HG03139 (cell line): ENCODE measurements at regions not wholly inside any gene's neighbourhood (a gene's known extent, or its start where the extent isn't known, plus 50 kb on each side); places are given as distances from the start of the nearest gene placed in this dataset.

Experiments
- ATAC-seq: cut with Tn5 transposase; IDR thresholded peaks from one replicate; pipeline ENCODE4 v1.9.1; 2021; ENCODE audit not compliant: unreplicated experiment

DNA sequence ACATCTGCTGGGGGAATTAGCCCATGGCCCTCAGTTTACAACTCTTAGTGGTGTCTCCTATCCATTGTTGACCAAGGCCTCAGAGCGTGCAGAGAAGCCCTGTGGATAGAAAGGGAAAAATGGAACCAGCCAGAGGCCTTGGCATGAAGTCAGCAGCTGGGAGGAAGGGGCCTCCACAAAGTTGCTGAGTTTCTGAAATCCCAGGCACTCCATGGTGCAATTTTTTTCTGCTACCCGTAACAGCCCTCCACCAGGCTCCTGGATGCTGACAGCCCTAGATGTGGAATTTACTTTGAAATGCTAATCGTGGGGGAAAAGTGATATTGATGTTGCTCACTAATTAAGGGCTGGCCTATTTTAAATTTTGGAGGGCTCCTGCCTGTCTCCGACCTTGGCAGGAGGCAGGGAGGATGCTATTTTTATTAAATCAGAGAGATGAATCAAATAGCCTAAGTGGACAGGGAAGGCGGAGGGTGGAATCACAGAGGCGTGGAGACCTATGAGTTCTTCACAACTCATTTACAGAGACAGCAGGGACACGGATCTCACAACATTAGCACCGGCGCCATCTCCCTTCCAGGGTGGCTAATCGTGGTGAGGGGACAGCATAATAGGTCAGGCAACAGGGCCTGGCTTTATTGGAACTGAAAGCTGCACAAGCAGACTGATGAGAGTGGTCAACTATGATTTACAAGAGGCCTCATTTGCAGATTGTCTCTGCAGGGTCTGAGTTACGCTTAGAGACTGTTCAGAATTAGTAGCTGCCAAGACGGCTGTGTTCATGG, 99.8 kb upstream of the WSCD2 start:
- no peak for ATAC-seq

DNA sequence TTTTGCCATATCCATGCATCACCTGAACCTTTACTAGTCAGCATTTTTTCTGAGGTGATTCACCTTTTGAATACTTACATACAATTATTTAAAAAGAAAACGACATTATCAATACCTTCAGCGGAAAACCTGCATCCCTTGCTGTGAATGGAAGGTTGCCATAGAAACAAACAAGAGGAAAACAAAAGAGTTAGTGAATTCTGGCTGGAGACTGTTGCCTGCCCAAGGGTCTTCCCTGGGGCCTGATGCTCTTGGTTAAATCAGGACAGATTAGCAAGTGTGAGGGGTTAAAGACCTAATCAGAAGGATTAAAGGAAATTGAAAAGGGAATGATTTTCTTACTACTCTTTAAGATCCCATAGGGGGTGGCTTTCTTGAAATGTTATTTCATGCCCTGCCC, 96.0 kb upstream of the WSCD2 start:
- ATAC-seq, result no peak

DNA sequence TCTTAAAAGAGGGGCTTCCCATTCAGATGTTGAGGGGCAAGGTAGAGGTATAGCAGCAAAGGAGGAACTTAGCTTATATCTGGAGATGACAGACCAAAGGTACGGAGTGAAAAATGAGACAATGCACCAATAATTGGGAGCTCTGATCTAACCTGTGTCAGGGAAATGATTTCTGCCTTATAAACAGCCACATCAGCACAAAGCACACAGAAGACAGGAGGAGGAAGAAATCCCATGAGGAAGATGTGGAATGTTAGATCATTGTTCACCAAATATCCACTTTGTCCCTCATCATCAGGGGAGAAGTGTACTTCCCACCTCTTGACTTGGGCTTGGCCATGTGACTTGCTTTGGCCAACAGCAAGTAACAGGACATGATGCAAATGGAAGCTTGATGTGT, 93.7 kb upstream of the WSCD2 start:
- no peak for ATAC-seq

DNA sequence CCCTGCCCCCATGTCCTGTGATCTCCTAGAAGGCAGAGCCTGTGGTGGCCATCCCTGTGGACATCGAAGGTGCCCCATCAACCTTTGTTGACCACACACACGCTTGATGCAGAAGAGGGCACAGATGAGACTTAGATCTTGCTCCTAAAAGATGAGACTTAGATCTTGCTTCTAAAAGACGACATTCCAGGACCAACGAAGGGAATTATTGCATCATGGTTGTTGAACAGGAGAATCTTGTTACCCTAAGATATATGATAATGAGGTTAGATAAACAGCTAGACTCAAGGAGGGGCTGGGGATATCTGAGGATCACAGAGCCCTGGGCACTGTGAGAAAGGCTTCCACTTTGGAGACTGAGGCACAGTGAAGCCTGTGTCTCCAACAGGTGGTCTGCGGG, 91.1 kb upstream of the WSCD2 start:
- ATAC-seq, result no peak

DNA sequence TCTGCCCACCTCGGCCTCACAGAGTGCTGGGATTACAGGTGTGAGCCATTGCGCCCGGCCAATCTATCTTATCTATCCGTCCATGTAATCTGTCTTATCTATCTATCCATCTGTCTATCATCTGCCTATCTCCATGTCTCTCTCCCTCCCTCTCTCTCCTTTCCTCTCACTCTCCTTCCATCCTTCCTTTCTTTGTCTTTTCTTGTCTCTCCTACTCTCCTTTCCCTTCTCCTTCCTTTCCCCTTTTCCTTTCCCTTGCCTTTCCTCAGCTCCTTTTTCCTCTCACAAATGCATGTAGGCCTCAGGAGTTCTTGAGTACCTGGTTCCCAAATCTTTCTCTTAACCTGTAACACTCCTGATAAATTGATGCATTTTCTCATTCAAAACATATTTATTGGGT, 89.3 kb upstream of the WSCD2 start:
- no peak for ATAC-seq

DNA sequence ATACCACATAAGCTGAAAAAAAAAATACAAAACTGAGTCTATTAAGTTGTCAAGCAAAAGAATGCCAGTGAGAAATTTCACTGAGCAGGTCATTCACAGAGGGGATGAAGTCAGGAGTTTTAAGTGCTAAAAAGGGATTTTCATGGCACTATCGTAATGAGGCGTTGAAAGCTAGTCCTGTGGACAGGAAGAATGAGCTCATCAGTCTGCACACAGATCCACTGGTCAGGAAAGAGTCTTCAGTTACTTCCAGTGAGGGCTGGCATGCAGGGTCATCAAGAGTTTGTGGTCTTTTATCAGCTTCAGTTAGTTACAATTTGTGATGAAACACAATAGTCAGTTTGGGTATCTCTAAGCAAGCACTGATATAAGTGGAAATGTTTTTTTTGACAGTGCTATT, 88.1 kb upstream of the WSCD2 start:
- no peak for ATAC-seq

DNA sequence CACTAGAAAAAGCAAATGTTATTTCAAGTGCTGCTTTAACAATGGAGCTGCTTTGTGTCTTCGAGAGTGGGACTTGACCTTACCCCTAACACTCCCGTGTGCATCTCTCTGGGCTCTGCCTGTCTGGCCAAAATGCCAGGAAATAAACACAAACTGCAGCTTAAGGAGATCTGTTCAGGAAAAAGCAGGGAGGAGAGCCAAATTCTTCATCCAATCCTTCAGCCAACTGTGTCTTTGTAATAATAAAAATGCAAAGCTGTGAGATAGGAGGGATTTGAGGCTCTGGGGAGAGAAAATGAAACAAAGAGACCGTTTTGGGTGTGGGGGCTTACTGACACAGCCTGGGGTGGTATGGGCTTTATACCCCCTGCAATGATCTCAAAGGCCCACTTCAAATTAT, 85.8 kb upstream of the WSCD2 start:
- no peak for ATAC-seq

DNA sequence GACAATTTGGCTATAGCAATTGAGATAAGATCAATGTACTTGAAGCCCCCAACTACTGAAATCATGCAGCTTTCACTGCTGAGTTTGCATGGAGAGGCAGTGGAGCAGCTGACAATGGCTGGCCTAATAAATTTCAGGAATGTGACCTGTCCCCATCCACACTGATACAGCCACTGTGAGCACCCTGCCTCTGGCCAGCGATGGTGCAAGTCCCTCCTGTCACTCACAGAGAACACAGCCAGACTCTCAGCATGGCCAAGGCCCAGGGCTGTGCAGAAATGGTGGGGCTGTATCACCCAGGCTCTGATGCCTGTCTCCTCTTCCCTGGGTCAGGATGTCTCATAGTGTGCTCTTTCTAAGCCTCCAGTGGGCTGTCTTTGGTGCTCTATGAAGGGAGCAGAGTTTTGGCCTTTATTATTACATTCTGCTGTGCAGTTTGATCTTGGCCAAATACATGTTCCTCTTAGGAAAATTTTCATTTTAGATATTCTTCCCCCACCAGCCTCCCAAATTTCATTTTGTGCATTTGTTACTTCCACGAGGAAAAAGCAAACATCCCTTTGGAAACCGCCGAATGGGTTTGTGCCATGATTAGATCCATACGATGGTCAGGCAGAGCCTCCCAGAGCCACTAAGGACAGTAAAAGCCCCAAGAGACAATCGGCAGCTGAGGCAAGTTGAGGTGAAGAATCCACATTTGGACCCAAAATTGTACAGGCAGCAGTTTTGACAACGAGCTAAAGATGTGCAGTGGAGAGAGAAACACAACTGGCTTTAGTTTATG, 85.1 kb upstream of the WSCD2 start:
- ATAC-seq, result no peak

DNA sequence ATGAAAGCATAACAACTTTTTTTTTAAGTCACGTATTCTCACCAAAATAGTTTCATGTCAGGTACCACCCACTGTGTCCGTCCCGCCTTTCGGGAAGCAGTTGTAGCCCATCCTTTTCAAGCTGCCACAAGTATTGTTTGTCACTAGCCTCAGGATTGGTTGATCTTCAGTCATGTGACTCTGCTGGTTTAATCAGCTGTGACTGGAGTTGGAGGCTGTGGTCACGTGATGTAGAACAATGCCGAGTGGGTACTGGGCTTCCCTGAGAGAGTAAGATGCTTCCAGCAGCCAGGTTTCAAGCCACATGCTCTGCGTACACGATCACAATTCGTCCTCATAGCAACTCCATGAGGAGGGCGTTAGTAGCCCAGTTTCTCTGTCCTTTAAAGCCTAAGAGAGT, 83.0 kb upstream of the WSCD2 start:
- ATAC-seq, result no peak

DNA sequence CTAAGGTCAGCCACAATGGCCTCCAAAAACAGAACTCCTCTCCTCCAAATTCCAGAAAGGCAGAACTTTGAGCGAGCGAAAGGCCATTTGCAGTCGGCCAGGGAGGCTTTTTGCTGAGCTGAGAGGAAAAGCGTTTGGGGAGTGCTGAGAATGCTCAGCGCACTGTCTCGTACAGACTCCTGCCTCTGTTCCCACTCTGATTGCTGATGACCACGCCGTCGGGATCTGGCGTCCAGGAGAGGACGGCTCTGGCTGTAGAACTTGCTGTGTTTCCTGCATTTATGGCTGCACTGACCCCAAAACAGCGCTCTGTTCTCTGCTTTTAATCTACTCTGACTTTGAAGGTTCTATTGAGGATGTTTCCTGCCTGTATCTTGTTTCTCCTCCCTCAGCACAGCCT, 82.4 kb upstream of the WSCD2 start:
- no peak for ATAC-seq

DNA sequence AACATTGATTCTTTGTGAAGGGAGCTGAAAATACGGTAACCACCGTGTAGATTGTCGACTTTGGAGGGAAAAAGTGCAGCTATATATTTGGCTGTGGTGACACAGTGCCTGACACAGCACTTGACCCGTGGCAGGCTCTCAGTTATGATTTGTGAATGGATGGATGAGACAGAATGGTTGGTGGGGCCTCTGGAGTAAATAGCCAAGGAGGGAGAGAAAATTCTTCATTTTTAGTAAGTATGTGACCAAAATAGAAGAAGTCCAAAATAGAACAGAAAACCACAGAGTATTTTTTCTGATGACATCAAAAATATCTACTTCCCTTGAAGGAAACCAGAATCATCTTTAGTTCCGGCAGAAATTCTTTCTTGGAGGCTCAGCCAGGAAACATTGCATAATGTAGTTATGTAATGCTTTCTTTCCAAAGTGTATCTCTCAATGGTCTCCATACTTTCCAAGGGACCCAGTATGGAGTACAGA, 82.0 kb upstream of the WSCD2 start:
- no peak for ATAC-seq

DNA sequence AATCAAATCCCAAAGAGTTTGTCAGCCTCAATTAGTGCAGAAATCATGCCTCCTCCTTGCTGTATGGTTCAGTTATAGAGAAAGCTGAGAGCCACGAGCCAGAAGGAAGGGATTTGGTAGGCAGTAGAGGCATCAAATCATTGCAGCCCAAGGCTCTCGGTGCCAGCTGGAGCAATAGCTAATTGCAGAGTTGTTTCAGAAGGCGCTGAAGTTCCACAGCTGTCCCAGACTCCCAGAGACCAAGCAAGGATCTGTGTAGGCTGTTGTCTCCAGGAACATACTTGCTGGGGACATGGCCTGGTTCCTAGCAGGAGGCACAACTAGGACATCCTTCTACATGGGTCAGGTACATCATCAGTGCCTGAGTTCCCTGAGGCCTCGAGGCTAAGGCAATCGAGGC, 80.4 kb upstream of the WSCD2 start:
- ATAC-seq, result no peak

DNA sequence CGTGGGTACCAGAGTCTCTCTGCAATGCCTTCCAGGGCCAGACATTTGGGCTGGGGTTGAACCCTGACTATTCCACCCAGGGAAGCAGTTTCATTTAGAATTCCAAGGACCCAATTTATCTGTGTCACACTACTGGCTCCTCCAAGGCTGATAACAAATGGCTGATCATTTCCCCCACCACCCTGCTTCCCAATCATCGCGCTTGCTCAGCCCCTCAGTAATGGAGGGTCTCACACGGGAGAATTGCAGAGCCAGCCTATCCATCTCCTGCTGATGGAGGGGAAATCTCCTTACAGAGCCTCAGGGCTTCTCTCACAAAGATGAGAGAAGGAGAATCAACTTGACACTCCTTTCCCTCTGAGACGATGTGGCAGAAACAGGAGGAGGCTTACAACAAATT, 78.4 kb upstream of the WSCD2 start:
- ATAC-seq, result no peak

DNA sequence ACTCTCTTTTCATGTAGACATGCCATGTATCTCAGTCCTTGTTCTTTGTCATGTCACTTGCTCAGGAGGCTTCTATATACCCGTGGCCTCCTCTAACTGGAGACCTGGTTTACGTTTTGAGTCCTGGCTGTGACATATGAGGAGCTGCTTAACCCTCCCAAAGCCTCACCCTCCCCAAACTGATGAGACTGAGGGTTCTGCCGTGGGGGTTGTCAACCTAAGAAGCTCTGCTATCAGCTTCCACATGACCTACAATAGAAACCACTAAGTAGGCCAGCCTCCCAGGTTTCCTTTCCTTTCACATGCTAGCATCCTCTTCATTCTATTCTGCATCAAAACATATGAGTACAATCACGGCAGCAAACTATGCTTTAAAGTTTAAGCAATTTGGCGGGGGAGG, 76.8 kb upstream of the WSCD2 start:
- ATAC-seq, result no peak

DNA sequence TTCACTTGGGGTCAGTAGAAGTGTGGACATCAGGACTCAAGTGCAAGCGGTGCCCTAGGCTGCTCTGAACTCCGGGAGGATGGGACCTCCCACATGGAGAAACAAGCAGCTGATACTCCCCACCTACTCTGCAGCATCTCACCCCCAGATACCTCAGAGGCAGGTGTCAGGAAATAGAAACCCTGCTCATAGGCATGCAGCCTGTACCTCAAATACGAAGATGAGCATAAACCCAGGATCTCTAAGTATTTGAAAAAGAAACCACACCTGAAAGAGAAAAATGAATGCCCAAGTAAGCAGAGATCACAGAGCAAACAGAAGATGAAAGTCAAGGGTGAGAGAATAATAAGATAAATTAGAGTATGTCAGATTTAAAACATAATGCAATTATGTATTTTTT, 75.6 kb upstream of the WSCD2 start:
- ATAC-seq, result no peak

DNA sequence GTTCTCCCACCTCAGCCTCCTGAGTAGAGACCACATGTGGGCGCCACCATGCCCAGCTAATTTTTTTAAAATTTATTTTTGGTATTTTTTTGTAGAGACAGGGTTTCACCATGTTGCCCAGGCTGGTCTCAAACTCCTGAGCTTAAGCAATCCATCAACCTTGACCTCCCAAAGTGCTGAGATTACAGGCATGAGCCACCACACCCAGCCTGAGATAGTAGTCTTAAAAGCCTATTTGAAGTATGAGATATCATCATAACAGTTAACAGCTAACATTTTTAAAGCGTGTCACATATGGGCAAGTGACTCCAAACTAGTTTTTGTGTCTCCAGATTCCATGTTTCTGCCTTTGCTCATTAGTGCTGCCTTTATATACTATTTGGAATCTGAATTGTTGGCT, 74.6 kb upstream of the WSCD2 start:
- ATAC-seq, result no peak

DNA sequence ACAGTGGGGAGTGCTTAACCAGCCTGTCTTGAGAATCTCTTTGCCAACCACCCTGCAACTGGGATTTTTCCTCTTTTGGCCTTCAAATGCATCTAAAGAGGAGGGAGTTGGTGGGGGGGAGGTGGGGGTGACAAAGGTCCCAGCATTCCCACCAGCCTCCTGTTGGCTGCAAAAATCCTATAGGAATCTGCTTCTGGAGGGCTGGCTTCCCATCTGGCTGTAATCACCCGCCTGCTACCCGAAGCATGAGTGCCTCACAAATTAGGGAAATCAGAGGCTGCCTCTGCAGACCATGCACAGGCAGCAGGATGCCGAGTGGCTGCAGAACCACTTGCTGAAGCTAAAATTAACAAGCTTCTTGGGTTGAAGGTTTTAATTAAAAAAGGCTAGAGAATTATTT, 73.9 kb upstream of the WSCD2 start:
- ATAC-seq, result no peak

DNA sequence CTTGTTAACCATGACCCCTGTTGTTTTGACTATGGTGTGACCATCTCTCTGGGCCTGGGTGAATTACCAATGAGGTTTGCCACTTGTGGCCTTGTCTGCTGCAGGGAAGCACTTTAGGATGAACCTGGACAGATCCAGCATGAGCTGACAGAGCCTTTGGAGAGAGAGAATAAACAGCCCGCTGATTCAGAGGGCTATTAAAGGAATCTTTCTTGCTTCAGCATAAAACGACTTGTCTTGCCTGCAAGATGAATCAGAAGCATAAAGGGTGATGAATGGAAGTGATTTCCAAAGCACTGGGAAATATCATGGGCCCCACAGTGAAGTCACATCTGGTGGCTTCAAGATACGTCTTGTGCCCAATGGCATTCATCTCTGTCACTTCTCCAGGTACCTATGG, 69.0 kb upstream of the WSCD2 start:
- ATAC-seq, result no peak

DNA sequence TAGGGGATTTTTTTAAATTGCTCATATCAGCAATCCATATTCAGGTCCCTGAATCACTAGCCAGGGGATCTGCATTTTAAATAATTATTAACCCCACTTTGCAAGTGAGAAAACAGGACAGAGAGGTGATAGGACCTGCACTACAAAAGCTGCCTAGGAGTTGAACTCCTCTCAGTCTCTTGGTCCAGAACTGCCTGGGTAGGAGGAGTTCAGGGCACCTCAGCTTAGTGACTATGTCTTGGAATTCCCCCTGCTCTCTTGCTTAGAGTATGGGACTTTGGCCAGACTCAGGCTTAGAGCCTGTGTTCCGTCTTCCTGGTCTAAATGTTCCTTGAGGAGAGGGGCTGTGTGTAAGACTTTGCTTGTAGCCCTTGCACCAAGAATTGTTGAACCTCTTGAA, 68.2 kb upstream of the WSCD2 start:
- ATAC-seq, result no peak

DNA sequence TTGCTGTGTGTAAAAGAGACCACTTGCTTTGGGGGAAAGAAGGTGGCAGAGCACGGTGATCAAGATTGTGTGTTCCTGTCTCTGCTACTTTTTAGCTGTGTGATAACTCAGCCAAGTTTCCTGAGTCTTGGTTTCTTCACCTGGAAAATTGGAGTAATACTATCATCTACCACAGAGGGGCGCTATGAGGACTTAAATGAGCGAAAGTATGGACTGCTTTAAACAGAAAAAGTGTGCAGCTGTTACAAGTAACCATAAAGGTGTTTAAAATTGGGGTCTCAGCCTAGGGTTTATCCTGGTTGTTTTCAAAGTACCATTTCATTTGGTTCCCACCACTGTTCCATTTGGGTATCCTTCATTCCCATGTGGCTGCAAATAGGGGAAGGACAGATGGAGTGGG, 65.9 kb upstream of the WSCD2 start:
- ATAC-seq, result no peak

DNA sequence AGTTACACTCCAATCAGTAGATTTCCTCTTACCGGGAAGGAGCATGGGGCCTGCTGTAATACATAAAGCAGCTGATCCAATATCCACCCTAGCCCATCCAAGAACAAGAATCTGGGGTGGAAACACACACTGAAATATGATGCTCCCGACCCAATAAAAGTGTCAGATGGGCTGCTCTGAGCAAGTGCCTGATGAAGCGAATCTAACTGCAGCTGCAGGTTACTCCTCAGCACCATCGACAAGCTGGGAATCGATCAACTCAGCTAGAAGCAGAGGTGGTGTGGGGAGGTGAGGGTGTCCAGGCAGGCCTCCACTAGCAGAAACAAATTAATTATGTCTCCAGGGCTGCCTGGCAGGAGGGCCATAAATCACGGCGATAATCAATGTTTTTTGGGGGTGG, 64.0 kb upstream of the WSCD2 start:
- no peak for ATAC-seq
